Epidermal melanocyte (primary cell): ENCODE measurements at regions not wholly inside any gene's neighbourhood (a gene's known extent, or its start where the extent isn't known, plus 50 kb on each side); places are given as distances from the start of the nearest gene placed in this dataset.

Source experiments
- DNase-seq: peaks from one replicate; pipeline ENCODE4 v3.0.0; 2011; ENCODE audit warnings: low spot score; ENCODE audit not compliant: insufficient read length

DNA sequence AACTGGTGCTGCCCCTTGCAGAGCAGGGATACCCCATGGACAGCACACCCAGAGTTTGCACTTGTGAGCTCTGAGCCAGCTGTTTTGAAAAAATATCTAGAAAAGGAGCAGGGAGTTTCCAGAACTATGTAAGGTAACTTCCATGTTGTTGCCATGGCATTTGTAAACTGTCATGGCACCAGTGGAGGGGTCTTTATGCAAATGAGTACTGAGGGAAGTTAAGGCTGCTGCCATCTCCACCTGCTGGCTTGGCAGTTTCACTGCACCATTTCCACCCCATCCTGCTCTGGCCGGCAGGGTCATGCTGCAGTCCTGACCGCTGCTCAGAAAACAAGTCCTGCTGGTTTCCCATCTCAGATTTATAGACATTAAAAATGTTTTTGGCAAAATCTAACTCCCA, 52.3 kb upstream of the SNTG2 start:
- DNase-seq: no peak

DNA sequence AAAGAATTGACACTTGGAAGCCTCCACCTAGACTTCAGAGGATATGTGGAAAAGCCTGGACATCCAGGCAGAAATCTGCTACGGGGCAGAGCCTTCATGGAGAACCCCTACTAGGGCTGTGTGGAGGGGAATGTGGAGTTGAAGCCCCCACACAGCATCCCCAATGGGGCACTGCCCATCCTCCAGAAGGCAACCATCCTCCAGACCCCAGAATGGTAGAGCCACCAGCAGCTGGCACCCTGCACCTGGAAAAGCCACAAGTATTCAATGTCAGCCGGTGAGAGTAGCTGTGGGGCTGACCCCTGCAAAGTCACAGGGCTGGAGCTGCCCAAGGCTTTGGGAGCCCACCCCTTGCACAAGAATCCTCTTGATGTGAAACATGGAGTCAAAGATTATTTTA, 53.6 kb upstream of the SNTG2 start:
- DNase-seq: no peak

DNA sequence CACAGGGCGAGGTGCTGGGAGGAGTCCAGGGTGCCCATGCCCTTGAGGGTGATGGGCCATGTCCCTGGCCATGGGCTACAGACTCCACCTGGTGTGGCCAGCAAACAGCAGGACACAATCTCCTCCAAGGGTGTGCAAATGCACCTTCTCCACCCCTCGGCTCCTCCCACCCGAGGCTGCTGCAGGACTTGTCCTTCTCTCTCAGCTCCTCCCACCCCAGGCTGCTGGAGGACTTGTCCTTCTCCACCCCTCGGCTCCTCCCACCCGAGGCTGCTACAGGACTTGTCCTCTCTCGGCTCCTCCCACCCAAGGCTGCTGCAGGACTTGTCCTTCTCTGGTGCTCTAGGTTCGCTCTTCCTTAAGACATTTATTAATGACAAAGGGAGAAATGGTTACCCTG, 57.3 kb upstream of the SNTG2 start:
- DNase-seq: no peak

DNA sequence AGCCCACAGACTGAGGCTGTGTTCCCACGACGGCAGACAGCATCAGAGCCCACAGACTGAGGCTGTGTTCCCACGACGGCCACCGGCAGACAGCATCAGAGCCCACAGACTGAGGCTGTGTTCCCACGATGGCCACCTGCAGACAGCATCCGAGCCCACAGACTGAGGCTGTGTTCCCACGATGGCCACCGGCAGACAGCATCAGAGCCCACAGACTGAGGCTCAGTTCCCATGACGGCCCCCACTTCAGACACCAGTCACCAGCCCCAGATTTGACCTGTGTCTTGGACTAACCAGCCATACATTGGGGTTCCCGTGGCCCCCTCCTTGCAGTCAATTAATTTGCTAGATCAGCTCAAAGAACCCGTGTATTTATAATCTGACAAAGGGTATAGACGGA, 57.8 kb upstream of the SNTG2 start:
- no peak for DNase-seq

DNA sequence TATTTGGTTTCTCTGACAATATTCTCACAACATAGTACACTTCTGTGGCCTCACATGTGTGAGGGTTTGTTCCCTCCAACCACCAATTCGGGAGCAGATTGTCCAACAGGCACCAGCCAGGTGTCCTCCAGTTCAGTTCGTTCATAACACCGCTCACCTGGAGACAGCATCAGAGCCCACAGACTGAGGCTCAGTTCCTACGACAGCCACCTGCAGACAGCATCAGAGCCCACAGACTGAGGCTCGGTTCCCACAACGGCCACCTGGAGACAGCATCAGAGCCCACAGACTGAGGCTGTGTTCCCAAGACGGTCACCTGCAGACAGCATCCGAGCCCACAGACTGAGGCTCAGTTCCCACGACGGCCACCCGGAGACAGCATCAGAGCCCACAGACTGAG, 58.2 kb upstream of the SNTG2 start:
- no peak for DNase-seq

DNA sequence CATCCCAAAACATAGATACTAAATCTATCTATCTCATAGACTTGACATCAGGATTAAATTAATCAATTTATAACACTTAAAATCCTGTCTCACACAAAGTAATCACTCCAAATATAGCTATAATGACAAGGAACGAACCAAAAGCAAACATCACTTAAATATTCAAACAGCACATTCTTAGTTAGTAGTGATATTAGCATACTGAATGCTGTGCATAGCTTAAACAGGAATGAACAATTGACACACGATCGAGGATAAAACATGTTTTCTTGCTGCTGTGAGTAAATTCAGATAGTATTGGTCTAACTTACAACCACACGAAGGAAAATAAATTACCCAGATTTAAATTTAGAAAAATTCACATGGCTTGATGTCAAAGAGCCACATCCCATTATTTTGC, 58.9 kb upstream of the SNTG2 start:
- DNase-seq: no peak

DNA sequence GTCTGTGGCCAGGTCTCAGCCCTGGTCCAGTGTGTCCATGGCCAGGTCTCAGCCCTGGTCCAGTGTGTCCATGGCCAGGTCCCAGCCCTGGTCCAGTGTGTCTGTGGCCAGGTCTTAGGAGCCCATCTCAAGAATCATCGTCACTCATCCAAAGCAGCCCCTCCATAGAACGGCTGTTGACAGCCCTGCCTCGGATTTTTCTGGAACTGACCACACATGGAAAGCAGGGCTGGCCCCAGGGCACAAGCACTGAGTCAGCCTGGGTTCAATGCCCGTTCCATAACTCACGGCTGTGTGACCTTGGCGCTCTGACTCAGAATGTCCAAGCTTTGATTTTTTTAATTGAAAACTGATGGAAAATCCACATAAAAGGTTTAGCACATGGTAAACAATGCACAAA, 59.9 kb upstream of the SNTG2 start:
- DNase-seq: no peak

DNA sequence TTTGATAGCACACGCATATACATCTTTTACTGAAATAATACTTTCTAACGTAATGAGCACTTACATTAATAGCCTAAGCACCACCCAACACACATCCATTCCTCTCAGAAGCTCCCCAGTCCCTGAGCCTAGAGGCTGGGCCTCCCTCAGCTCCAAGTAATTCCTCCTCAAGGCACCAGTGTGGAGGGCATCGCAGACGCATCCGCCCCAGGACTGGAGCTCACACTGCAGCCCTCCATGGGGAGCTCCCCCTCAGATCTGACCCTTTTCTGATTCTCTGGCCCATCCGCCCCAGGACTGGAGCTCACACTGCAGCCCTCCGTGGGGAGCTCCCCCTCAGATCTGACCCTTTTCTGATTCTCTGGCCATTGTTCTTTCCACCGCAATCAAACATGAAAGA, 60.4 kb upstream of the SNTG2 start:
- no peak for DNase-seq

DNA sequence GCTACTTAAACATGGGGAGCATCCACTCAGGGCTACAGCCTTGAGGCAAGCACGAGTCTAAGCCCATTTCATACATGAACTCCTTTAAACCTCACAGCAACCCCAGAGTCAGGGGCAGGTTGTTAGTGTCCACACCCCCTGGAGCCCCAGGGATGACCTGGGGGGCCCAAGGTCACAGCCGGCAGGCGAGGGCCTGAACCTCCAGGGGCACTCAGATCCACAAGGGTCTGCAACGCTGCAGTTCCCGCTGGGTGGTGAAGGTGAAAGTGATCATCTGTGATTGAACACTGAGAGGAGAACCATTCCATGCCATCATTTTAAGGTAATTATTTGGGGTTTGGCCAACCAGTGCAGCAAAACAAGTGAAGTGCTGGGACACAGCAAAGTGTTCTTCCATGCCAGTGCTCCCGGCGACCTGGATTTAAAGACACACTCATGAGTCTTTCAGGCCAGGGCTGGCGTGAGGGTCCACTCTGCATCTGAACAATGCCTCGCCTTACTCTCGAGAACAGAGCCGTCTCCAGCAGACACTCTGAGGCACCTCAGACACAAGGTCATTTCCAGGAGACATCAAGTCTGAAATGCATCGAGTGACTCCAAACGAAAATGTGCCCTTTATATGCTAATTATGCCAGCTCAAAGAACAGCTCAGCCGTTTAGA, 61.6 kb upstream of the SNTG2 start:
- no peak for DNase-seq

DNA sequence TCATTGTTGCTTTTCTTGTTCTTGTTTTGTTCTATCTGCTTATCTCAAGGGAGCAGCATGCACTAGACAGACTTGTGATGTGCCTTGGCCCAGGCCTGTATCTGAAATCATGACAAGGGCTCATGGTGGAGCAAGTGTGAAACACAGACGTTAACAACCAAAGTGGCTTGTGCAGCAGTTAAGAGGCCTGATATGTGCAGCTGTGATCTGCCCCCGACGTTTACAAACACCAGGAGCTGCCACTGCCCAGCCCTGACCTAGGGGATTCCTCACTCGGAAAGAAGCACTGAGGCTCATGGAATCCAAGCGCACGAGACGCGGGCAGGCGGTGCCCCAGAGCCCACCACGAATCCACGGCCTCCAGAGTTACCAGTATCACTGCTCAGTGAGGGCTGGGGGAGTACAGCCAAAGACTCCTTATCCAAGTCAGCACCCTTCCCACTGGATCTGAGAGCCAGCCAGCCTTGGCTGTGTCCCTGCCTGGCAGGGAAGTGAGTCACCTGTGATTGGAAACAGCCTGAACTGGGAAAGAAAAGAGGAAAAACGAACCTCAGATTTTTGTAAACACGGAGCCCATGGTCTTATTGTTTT, 62.3 kb upstream of the SNTG2 start:
- no peak for DNase-seq

DNA sequence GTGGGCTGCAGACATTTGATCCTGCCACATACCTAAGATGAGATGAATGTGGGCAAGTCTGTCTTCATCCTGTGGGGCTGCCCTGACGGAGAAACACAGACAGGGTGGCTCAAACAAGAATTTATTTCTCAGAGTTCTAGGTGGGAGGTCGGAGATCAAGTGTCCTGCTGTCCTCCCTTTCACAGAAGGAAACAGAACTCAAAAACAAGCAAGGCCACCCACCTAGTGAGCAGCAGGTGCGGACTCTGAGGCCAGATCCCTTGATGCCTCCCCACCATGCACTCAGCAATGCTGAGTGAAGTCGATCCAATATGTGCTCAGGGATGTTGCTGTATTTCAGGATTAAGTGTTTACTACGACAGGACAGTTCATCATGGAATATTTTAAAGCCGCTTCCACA, 63.0 kb upstream of the SNTG2 start:
- DNase-seq: no peak

DNA sequence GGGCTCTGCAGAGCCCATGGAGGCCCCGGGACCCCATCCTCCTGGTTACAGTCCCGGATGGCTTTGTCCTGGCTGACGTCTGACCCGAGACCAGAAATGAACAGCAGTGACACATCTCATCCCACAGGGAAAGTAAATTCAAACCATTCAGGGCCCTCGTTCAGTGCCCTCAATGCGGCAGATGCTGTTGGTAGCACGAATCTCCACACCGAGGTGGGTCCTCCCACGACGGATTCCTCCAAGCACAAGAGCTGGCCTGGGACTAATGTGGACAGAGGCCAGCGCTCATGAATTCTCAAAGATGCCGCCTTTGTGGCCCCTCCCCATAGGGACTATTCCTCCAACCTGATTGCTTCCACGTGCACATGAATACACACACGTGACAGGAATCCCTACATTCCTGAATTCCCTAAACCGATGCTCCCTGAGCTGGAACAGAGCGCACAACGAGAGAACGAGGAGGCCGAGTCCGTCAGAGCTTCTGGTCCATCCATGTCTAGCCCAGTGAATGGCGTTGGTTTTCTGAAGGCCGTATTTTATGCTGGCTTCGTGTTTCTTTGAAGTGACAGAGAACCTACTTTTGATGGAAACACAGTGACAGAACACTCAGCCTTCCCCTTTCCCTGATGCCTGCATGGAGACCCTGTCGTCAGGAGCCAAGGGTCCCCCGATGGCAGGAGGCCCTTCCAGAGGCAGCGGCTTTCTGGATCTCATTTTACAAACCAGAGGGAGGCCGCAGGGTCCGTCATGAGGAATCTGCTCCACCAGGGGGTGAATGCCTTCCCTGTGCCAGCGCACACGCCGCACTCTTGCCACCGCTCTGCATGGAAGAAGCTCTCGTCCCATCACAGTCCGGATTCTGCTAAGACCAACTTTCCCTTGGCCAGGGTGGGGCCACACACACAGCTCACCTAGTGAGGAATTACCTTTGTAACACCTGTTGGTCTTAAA, 64.3 kb upstream of the SNTG2 start:
- DNase-seq: no peak

DNA sequence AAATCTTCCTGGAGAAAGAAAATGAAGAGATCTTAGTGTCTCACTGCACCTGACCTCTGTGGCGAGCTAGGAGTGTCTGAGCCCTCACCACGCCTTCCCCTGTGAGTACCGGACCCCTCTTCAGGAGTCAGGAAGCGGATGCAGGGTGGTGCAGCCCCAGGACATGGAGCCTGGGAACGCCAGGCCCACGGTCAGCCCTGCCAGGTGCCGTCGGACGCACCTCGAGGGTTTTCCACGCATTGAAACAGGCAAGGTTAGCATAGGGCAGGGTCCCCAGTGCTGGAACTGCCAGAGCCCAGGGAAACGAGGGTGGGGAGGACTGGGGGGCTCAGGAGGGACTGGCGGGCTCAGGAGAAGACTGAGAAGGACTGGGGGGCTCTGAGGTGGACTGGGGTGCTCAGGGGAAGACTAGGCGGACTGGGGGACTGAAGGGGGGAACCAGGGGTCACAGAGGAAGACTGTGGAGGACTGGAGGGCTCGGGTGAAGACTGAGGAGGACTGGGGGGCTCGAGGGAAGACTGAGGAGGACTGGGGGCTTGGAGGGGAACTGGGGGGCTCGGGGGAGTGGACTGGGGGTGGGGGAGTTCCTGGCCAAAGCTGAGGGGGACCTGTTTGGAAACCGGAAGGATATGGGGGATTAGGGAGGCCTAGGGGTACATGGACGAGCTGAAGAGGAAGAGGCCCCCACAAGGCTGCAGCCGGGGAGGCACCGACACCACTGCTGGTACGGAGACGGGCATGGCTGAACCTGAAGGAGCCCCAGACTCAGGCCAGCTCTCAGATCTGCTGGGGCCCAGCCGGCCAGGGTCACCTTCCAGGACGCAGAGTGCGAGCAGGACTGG, 65.2 kb upstream of the SNTG2 start:
- no peak for DNase-seq

DNA sequence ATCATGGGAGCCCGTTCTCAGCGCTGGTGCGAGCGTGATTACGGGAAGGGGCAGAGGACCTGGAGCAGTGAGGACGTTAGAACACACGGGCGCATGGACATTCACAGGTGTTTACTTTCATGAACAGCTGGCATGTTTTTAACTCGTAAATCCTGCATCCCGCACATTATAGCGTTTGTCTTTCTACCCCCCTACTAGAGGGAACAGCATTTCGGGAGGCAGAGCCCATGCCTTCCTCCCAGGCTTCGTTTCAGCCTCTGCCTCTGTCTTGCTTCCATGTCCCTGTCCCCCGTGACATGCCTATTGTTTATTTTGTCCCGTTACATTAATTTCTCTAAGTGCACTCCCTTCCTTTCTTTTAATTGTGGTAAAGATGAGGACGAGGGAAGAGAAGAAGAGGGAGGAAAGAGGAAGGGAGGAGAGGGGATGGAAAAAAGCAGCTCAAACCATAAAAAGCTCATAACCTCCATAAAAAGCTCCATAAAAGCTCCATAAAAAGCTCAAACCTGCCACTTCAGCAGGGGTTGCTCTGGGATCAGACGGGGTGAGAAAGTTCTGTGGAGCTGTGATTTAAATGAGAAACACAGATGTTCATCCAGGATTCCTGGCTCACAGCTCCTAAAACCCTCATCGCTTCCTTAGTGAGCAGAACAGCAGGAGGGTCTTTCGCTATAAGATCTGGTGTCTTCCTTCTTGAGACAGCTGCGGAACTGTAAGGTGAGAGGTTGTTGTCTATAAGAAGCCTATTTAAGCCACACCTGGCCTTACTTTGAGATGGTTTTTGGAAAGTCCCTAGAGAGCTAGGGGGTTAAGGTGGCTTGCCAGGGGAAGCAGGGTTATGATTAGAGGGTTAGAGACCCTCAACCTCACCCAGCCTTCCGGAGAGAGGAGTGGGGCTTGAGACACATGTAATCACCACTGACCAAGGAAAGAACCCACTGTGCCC, 66.6 kb upstream of the SNTG2 start:
- DNase-seq: no peak

DNA sequence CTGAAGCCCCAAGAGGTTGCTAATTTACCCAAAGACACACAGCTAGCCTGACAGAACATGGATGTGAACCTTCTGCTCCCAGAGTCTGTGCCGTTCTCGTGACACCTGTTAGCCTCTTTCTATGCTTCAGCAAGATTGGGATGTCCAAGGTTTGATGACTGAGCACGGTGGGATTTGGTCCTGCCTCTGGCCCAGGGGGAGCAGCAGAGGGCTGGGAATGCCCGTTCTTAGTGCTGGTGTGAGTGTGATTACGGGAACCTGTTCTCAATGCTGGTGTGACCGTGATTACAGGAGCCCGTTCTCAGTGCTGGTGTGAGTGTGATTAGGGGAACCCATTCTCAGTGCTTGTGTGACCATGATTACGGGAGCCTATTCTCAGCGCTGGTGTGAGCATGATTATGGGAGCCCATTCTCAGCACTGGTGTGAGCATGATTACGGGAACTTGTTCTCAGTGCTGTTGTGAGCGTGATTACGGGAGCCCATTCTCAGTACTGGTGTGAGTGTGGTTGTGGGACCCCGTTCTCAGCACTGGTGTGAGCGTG, 67.3 kb upstream of the SNTG2 start:
- DNase-seq: no peak

DNA sequence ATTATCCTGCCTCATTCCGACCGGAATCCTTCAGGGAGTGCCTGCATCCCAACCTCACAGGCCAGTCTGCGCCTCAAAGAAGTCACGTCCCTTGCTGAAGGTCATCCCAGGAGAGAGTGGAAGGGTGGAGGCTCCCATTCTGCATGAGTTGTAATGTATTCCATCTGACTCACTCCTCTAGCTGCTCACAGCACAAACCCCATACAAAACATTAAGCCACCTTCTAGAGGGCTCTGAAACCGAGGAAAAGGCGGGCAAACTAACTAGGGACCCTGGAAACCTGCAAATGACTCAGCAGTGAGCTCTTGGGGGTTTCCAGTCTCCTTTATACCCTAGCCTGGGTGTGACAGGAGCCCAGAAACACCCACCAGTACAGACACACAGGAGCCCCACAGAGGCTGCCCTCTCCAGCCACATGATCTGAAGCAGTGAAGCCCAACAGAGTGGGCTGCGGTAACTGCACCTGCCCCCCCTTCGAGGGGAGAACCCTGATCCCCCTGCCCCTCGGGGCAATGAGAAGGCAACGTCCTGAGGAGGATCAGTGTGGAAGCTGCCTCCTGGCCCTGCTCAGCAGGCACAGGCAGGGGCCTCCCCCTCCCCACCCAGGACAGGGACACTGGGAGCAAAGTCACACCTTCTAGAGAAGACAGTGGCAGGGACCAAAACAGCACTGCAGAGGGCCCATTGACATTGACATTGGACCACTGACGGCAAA, 69.3 kb upstream of the SNTG2 start:
- DNase-seq: no peak

DNA sequence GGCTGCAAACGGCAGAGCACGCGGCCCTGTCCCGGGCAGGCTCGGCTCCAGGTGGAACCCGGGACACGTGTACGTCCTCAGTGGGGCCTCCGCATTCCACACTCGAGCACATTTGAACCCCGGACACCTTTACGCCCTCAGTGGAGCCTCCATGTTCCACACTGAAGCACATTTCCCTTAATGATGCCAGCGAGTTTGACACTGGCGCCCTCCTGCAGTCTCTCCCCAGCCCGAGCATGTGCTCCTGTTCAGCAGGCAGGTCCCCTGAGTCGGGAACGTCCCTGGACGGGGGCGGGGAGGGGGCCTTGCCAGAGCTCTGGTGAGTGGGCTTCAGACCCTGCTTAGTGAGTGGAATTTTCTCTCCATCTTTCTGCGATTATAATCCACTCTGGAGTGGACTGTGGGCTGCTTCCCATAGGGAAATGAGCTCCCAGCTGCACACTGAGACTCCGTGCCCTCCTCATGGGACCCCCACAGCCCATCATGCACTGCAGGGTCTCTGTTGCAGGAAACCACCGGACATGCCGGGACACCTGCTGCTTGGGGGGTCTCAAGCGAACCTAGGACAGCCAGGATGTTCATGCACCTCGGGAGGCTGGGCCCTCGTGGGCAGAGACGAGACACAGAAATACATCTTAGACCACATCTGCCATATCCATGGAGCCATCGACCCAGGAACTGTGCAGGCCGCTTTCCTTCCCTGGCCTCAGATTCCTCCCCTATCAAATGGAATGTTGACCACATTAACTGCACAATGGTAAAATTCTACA, 70.3 kb upstream of the SNTG2 start:
- no peak for DNase-seq

DNA sequence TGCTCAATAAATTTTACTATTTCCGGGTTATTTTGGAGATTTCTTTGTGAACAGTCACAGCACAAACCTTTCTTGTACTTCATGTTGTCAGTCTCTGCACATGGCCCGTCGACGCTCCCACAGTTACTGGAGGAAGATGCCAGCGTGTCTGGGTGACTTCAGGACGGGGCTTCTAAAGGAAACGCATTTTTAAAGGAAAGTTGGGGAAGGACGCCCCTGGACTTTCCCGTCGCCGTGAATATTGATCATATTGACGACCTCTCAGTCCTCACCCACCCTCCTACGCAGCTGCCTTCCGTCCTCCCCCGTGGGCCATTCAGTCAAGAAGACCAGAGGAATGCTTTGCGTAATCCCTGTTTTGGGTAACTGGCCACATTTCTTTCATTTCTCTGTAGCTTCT, 71.1 kb upstream of the SNTG2 start:
- no peak for DNase-seq
